Central memory CD4-positive, alpha-beta T cell (primary cell): ENCODE measurements at regions not wholly inside any gene's neighbourhood (a gene's known extent, or its start where the extent isn't known, plus 50 kb on each side); places are given as distances from the start of the nearest gene placed in this dataset.
"Not testable (repeated sequence)": the region's sequence is repeated elsewhere in the genome, so short reads cannot be mapped to it uniquely, and the experiment has no call there.

Source experiments
- DNase-seq: peaks from one replicate; pipeline ENCODE4 v3.0.0; 2022

DNA sequence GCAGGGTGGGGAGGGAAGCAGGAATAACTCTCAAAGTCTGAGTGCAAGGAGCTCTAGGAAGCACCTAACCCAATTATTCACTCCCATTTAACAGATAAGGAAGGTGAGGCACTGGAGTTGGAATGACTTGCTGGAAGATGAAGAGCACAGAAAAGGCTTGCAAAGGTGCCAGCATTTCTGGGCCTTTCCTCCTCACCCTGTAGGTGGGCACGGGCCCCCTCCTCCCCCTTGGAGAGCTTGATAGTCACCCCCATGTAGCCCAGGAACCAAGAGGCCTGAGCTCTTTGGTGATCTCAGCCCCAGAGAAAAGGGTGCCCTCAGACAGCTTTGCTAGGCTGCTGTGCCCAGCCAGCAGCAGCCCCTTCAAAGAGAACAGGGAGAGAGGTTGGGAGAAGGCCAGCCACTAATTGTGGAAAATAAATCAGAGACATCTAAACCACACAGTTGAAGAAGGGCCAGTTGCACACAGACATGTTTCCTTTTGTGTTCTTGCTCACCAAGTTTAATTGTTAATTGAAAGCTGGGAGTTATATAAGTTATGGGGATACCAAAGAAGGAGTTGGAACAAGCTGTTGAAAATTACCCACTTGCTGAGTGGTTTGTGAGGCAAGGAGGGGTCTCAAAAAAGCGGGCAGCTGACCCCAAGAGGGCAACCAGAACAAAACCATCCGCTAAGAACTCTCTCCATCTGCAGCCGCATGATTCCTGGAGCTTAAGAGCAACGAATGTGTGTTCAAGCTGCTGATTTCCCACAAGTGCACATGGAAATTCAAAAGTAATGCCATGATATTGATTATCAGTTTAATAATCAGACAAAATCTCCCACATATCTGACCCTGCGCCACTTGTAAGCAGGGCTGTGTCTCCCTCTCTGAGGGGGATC is 77.0 kb downstream of the MRPL14 start:
- DNase-seq, result no peak

GRCh38 chr6:44049163-44049988 is 77.9 kb downstream of the MRPL14 start:
- DNase-seq, result no peak

DNA sequence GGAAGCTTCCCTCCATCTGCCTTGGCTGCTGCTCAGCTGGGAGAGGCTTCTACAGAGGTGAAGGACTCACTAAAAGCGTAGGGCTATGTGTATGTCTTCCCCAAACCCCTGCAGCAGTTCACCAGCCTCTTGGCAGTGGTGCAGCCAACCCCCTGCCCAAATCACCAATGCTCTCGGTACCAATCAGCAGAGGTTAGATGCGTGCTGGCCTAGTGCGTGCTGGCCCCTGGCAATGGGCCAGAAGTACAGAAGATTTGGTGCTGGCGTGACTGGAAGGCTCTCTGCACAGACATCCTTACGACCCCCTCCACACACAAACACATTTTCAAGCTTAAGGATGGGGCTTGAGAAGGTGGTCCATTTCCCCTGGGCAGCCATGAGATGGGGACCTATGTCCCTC is 79.0 kb downstream of the MRPL14 start:
- no peak for DNase-seq

- DNase-seq, result no peak
Observed at GRCh38 chr6:44047801-44048200, 79.5 kb downstream of the MRPL14 start.

DNA sequence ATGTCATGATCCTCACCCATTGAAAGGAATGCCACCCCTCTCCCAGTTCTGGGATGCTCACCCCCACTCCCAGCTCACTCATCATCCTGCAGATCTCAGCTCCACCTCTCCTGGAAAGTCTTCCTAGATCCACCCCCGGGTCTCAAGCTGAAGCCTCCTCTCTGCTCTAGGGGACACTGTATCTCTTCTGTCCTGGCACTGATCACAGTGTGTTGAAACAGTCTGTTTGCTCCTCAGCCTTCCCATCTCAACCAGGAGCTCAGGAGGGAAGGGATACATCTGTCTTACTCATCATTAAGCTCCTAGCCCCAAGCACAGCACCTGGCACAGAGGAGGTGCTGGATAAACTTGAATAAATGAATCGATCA is 80.1 kb downstream of the MRPL14 start:
- no peak for DNase-seq

GRCh38 chr6:44046516-44047178 is 80.6 kb downstream of the MRPL14 start:
- DNase-seq, result no peak

- no peak for DNase-seq
Observed at GRCh38 chr6:44045672-44046015, 81.6 kb downstream of the MRPL14 start.

- DNase-seq, result no peak
Observed at GRCh38 chr6:44044940-44045671, 82.1 kb downstream of the MRPL14 start.

DNA sequence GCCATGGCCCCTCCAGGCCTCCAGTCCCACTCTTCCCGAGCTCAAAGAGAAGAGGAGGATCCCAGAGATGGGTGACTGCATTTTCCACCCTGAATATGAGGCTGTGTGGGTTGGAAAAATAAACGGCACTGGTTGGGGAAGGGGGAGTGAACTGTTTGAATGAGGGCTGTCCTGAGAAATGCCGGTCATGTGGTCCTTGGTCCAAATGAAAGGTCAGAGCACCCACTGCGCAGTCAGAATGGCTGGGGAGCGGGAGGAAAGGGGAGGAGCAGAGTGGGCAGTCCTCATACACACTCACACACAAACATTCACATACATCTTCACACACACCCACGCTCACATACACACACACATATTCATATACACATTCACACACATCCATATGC is 83.1 kb downstream of the MRPL14 start:
- no peak for DNase-seq

DNA sequence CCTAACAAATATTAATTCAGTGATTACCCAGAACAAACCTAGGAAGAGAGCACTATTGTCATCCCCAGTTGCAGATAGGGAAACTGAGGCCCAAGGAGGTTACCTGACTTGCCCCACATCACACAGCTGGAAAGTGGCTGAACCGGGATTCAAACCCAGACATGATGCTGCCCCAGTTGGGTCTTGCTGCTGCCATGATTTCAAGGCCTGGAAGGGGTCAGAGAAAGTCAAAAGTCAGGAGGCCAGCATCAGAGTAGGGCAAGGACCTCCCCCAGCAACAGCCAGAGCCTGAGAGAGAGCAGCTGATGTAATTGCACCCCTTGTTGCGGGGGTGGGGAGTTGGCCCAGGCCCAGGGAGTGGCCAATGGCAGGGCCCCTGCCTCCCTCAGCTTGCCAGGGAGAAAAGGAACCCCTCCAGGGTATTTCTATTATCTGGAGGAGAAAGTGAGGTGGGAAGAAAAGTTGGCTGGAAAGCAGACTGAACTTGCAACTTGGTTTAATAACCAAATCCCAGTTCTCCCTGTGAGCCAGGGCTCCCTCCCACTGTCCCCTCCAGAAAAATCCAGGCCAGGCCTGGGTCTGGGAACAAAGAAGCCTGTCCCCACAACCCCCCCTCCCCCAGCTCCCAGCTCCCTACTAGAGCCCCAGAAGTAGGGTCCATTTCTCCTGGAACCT is 83.6 kb downstream of the MRPL14 start:
- no peak for DNase-seq

- DNase-seq, result no peak
Observed at GRCh38 chr6:44042989-44043478, 84.2 kb downstream of the MRPL14 start.

DNA sequence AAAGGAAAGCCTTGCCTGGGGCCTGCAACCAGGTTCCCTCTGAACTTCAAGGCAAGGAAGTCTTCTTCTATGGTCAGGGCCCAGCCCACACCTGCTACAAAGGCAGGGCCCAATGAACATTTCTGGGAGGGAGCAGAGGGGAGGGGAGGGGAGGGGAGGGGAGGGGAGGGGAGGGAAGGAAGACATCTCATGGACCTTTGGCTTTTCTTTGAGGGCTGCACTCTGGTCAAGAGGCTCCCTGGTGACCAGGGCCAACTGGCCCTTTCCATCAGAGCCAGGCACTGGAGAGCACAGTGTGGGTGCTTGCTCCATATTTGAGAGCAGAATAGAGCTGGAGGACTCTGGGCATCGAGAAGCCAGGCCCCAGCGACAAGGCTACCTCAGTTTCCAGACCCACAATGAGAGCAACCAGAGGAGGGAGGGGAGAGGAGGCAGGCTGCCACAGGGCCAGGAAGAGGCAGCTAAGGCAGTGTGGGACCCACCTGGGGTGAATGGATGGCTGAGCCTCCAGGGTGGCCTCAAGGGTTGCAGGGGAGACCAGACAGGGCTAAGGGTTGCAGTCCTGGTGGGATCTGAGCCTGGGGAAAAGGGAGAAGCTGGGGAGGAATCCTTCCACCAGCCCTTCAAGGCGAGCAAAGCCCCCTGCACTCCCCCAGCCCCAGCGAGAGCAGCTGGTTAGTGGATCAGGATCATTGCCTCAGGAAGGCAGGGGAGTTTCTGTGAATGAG is 84.8 kb downstream of the MRPL14 start:
- no peak for DNase-seq

DNA sequence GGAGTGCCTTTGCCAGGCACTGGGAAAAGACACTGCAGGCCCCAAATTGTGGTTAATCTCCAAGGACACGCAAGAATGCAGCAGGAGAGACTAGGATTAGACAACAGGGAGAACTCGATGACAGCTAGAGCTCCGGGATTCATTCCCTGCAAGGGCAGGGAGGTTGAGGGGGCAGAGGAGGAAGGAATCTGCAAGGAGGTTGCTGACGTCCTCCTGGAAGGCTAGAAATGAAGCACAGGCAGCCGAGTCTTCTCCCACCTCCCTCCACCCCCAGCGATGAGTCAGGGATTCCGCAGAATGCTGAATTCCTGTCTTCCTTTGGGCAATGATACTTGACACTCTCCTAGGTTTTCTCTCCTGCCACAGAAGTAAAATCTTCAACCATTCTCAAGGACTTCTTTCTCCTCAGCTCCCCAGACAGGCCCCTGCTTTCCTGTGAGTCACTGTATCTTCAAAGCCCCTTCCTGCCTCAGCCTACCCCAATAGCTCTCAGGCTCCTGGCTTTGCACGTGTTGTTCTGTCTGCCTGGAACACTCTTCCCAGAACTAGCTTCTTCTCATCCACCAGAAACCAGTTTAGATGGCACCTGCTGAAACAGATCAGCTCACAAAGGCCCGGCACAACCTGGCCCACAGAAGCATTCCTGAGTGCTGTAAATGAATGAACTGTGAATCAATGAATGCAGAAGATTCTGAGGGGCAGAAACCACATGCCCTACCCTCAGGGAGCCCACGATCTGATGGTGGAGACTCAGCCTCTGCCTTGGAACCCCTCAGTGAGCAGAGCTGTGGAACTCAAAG is 85.6 kb downstream of the MRPL14 start:
- DNase-seq, result no peak

GRCh38 chr6:44040786-44041185 is 86.5 kb downstream of the MRPL14 start:
- no peak for DNase-seq

GRCh38 chr6:44039839-44040350 is 87.4 kb downstream of the MRPL14 start:
- DNase-seq, result no peak

- DNase-seq, result no peak
Observed at GRCh38 chr6:44039191-44039719, 88.0 kb downstream of the MRPL14 start.

- DNase-seq, result no peak
Observed at GRCh38 chr6:44038543-44039065, 88.6 kb downstream of the MRPL14 start.

DNA sequence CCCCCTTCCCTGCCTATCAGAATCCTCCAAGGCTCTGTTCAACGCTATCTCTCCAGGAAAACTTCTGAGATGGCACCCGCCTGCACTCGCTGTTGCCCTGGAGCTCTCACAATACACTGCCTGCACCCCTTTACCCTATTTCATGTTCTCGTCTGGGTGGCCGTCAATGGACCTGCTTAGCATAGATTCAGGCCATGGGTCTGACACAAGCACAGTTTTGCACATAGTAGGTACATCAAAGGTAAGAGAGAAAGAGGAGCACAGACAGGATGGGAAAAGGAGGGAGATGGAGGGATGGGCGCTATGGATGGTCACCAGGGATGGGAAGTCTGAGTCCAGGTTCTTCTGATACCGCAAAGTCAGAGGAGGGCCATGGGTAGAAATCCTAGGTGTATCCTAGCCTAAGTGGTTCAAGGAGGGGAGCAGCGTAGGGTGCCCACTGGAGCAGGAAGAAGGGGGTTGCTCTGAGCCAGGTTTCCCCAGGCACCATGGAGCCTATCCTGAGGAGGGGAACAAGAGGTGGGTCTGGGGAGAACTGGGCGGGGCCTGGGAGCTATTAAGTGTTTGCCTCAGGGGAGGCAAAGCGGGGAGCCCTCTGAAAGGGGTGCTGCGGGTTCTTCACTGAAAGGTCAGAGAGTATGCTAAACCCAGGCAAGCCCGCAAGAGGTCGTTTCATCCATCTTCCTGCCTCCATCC is 89.3 kb downstream of the MRPL14 start:
- DNase-seq, result no peak

- DNase-seq, result not testable (repeated sequence)
Observed at GRCh38 chr6:44037276-44037675, 90.0 kb downstream of the MRPL14 start.
